GM06990 (cell line): ENCODE measurements at regions not wholly inside any gene's neighbourhood (a gene's known extent, or its start where the extent isn't known, plus 50 kb on each side); places are given as distances from the start of the nearest gene placed in this dataset.

Experiments used
- DNase-seq: peaks from one replicate; pipeline ENCODE4 v3.0.0-alpha.2; 2011; ENCODE audit not compliant: insufficient read length; ENCODE audit errors: extremely low read depth
- H3K27me3 ChIP-seq: replicated peaks from 2 replicates; pipeline ENCODE4 v1.6.0; 2011; ENCODE audit warnings: low read length; ENCODE audit not compliant: control insufficient read depth, insufficient read depth
- H3K36me3 ChIP-seq: 2 replicates; pipeline ENCODE4 v1.5.1; 2011; ENCODE audit warnings: low read length; ENCODE audit not compliant: control insufficient read depth, insufficient read depth
- H3K4me3 ChIP-seq: replicated peaks from 2 replicates; pipeline ENCODE4 v1.5.1; 2011; ENCODE audit warnings: low read depth, mild to moderate bottlenecking, control low read depth, low read length
- TF ChIP-seq, protein P1 (sequence below): IDR thresholded peaks from 2 replicates; pipeline ENCODE4 v1.5.1; 2011; ENCODE audit warnings: low read length, control low read depth, mild to moderate bottlenecking, inconsistent platforms; ENCODE audit not compliant: insufficient read depth, poor library complexity, severe bottlenecking

DNA sequence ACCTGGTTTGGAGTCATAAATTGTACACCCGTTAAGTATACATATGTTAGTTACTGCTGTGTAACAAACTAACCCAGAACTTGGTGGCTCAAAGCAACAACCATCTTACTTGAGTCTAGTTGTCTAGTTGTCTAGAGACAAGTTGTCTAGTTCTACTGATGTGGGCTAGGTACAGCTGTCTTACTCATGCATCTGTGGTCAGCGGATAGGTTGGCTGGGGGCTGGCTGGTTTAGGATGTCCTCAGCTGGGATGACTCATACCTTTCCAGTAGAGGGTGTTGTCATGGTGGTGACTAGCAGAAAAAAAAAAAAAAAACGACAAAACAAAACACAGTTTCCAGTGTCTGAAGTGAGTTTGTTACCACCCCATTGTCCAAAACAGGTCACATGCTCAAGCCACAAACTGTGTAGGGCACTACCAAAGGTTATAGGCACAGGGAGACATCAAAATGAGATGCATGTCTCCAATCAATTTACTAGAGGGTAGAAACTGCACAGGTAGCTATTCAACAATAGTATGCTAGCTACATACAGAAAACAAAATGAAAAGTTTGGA, 680.3 kb downstream of the MED13L start:
- no peak for DNase-seq
- Histone ChIP-seq H3K27me3 (no peaks in the 10 kb centered on the region; the same call in 1 of the 2 replicates), H3K36me3 (no peaks in the 10 kb centered on the region), H3K4me3 (no peak overlapping the region)
- TF ChIP-seq, protein P1, sequence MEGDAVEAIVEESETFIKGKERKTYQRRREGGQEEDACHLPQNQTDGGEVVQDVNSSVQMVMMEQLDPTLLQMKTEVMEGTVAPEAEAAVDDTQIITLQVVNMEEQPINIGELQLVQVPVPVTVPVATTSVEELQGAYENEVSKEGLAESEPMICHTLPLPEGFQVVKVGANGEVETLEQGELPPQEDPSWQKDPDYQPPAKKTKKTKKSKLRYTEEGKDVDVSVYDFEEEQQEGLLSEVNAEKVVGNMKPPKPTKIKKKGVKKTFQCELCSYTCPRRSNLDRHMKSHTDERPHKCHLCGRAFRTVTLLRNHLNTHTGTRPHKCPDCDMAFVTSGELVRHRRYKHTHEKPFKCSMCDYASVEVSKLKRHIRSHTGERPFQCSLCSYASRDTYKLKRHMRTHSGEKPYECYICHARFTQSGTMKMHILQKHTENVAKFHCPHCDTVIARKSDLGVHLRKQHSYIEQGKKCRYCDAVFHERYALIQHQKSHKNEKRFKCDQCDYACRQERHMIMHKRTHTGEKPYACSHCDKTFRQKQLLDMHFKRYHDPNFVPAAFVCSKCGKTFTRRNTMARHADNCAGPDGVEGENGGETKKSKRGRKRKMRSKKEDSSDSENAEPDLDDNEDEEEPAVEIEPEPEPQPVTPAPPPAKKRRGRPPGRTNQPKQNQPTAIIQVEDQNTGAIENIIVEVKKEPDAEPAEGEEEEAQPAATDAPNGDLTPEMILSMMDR, result no peak

DNA sequence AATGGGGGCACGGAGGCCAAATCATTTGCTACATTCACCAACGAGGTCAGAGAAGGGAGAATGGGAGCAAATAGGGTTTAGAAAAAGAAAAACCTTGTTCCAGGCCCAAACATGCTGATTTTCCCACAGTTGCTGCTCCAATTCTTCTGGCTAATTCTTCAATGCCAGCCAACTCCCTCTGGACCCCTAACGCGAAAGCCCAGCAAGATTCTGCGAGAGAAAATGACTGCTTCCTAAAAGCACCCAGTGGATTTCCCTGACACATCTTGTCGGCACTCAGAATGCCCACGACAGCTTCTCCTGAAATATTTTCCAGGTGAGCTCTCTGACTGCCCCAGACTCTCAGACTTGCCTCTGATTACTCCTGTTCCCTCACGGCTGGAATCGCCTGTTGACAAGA, 689.4 kb downstream of the MED13L start:
- TF ChIP-seq, protein P1, result no peak
- H3K36me3 ChIP-seq, result no peaks in the 10 kb centered on the region
- H3K27me3 ChIP-seq, result no peaks in the 10 kb centered on the region
- no peak for DNase-seq
- no peak overlapping the region for H3K4me3 ChIP-seq

DNA sequence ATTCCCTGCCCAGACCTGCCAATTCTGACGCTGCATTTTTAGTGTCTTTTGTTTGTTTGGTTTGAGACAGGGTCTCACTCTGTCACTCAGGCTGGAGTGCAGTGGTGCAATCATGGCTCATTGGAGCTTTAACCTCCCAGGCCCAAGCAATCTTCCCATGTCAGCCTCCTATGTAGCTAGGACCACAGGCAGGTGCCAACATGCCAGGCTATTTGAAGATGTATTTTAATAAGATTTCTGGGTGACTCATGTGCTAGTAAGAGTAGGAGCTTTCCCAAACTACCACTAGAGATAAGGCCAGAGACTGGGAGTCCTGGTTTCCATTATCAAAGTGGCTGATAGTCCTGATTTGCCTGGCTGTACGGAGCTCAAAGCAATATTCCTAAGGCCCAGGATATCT, 693.3 kb downstream of the MED13L start:
- Histone ChIP-seq H3K27me3 (peaks cover 2% of the 10 kb centered on the region; the same call in 1 of the 2 replicates), H3K4me3 (no peak overlapping the region), H3K36me3 (no peaks in the 10 kb centered on the region)
- TF ChIP-seq, protein P1, result no peak
- DNase-seq, result no peak

DNA sequence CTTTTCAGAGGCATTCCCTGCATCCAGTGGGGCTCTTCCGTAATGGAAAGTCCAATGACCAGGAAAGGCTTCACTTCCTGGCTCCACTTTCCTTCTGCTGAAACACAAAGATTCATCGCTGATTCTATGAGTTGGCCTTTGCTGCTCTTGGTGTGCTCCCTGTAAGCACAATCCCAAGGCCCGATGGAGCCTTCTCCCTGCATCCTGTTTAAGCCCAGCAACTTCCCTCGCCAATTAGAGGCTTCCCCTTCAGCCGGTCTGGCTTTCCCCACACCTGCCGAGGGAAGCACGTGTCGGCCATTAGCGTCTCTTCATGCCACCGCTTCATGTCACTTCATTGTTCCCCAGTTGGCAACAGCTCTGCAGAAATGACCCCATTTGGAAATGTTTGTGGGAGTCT, 693.9 kb downstream of the MED13L start:
- no peak for DNase-seq

DNA sequence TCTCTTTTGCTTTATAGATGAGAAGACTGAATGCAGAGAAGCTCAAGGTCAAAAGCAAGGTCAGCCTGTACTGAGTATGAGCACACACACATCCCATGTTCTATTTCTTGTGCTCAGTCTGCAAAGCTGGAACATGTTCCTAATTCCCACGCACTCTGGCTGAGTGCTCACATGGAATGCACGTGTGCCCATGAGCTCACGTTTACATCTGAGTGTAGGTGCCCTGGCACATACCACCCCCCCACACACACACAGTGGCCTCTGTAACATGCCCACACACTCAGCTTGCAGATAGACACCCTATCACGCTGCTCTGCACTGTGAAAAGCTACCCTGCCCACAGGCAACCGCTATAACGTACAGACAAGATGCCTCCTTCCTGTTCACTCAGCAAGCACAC, 700.1 kb downstream of the MED13L start:
- Histone ChIP-seq H3K36me3 (no peaks in the 10 kb centered on the region), H3K27me3 (peaks cover 2% of the 10 kb centered on the region; the same call in 1 of the 2 replicates), H3K4me3 (no peak overlapping the region)
- no peak for DNase-seq
- TF ChIP-seq, protein P1, result no peak

More for the DNA sequence above, 693.9 kb downstream of the MED13L start:
- peaks cover 2% of the 10 kb centered on the region; the same call in 1 of the 2 replicates for H3K27me3 ChIP-seq
- H3K4me3 ChIP-seq, result no peak overlapping the region
- H3K36me3 ChIP-seq, result no peaks in the 10 kb centered on the region
- TF ChIP-seq, protein P1, result no peak

DNA sequence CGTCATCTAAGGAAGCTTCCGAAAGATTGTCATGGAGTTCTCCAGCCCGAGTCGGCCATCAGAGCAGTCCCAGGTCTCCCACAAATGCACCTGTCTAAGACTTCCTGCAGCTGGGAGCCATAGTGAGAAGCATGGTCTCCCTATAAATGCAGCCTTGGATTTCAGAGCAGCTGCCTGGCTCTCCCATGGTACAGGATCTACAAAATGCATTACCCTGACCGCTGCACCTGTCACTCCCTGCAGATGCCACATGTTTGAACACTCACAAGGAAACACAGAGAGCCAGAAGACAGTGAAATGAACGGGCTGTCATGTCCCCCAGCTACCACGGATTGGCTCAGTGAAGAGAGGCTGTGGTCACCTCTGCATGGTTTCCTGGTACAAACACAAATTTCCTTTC, 702.7 kb downstream of the MED13L start:
- TF ChIP-seq, protein P1, result no peak
- Histone ChIP-seq H3K4me3 (no peak overlapping the region), H3K27me3 (no peaks in the 10 kb centered on the region), H3K36me3 (no peaks in the 10 kb centered on the region)
- no peak for DNase-seq
